Mammary epithelial cell (primary cell): ENCODE measurements at regions not wholly inside any gene's neighbourhood (a gene's known extent, or its start where the extent isn't known, plus 50 kb on each side); places are given as distances from the start of the nearest gene placed in this dataset.

Source experiments
- CTCF ChIP-seq, 2 donors: IDR thresholded peaks in 1 of 2; conservative IDR thresholded peaks in 1 of 2; 2 replicates each; pipeline ENCODE4 v1.5.1; 2011 to 2012; ENCODE audit warnings: inconsistent platforms in 2 of 2, low read length in 2 of 2, mild to moderate bottlenecking in 2 of 2, control low read depth in 1 of 2, low read depth in 1 of 2; ENCODE audit not compliant: insufficient read depth in 1 of 2; ENCODE audit errors: extremely low read depth in 1 of 2
- EZH2 ChIP-seq: IDR thresholded peaks from 2 replicates; pipeline ENCODE4 v1.6.1; 2012; ENCODE audit warnings: low read length, inconsistent platforms, borderline replicate concordance

DNA sequence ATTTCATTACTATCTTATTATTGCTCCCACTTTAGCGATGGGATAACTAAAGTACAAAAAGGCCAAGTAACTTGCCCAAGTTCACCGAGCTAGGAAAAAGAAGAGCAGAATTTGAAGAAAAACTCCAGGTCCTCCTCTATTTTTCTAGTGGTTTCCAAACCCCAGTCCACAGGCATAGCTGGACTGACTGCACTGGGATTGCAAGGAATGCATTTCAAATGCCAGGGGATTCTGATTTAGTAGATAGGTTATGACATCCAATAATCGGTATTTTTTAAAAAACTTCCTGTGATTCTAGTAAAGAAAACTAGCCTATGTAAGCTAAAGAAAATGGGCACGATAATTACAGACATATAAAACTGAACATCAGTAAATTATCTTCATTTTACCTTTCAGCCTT, 62.7 kb upstream of the GALNT5 start:
- TF ChIP-seq CTCF (conservative IDR thresholded peaks at IDR 0.05 in 1 of 2, IDR thresholded peaks at IDR 0.05 in 1 of 2; ENCODE audit: extremely low read depth in 1 of 2, insufficient read depth in 1 of 2, low read depth in 1 of 2, low read length in 2 of 2) (no peak), EZH2 (no peak)
